SK-N-SH (cell line): ENCODE measurements at regions not wholly inside any gene's neighbourhood (a gene's known extent, or its start where the extent isn't known, plus 50 kb on each side); places are given as distances from the start of the nearest gene placed in this dataset.

Experiments used
- CTCF ChIA-PET: fragments of 300-600, 350-600 bp; formaldehyde crosslinking; extraction: SDS; loops from one replicate; lab custom pipeline; 2021; lab: Yijun Ruan, JAX
- POLR2A ChIA-PET: fragments of 350-600 bp; sonication (Branson Sonifier 250); formaldehyde crosslinking; extraction: SDS; loops from one replicate; lab custom pipeline; 2020; ENCODE audit warnings: antibody characterized with exemption, inconsistent platforms; lab: Yijun Ruan, JAX
- DNase-seq: peaks from one replicate; pipeline ENCODE4 v3.0.0; 2012
- H2AFZ ChIP-seq: fragments of 200-600 bp; sonication (generic); 2 replicates; pipeline ENCODE4 v1.8.1; 2016; ENCODE audit warnings: antibody characterized with exemption, mild to moderate bottlenecking, low read depth
- H3F3A ChIP-seq: fragments of 200-600 bp; sonication (generic); replicated peaks from 2 replicates; pipeline ENCODE3; 2016; ENCODE audit warnings: antibody characterized with exemption, mild to moderate bottlenecking; ENCODE audit not compliant: insufficient read depth
- H3K27ac ChIP-seq, 2 experiments: fragments of 200-500 bp in 1 of 2; fragments of 200-600 bp in 1 of 2; sonication (Bioruptor generic) in 1 of 2; sonication (generic), shearing (Covaris generic) in 1 of 2; 2 replicates each; pipeline versions ENCODE4 v1.5.1 to v1.6.1; 2014 to 2016; ENCODE audit warnings: low read depth in 2 of 2, inconsistent platforms in 1 of 2, low read length in 1 of 2, mild to moderate bottlenecking in 1 of 2, mixed read lengths in 1 of 2
- H3K27me3 ChIP-seq: fragments of 200-600 bp; sonication (generic), shearing (Covaris generic); 2 replicates; pipeline ENCODE4 v1.6.1; 2016; ENCODE audit warnings: mixed run types; ENCODE audit not compliant: insufficient read depth
- H3K36me3 ChIP-seq, 2 experiments: fragments of 200-500 bp in 1 of 2; fragments of 200-600 bp in 1 of 2; sonication (Bioruptor generic) in 1 of 2; sonication (generic) in 1 of 2; replicated peaks in 1 of 2; 2 replicates each; pipeline versions ENCODE3 to v1.5.1; 2014 to 2016; ENCODE audit warnings: low read length in 1 of 2, mild to moderate bottlenecking in 1 of 2; ENCODE audit not compliant: insufficient read depth in 2 of 2, control insufficient read depth in 1 of 2
- H3K4me1 ChIP-seq, 2 experiments: fragments of 200-500 bp in 1 of 2; fragments of 200-600 bp in 1 of 2; sonication (Bioruptor generic) in 1 of 2; sonication (generic), shearing (Covaris generic) in 1 of 2; 2 replicates each; pipeline versions ENCODE4 v1.5.1 to v1.6.1; 2014 to 2016; ENCODE audit warnings: low read depth in 1 of 2, low read length in 1 of 2, mixed run types in 1 of 2; ENCODE audit not compliant: insufficient read depth in 2 of 2, control insufficient read depth in 1 of 2
- H3K4me2 ChIP-seq: fragments of 200-600 bp; sonication (generic), shearing (Covaris generic); 2 replicates; pipeline ENCODE4 v1.6.1; 2017; ENCODE audit warnings: mixed run types
- H3K4me3 ChIP-seq, 2 experiments: fragments of 200-500 bp in 1 of 2; fragments of 200-600 bp in 1 of 2; sonication (Bioruptor generic) in 1 of 2; sonication (generic), shearing (Covaris generic) in 1 of 2; 2 replicates each; pipeline versions ENCODE4 v1.5.1 to v1.8.1; 2014 to 2016; ENCODE audit warnings: low read depth in 2 of 2, inconsistent platforms in 1 of 2, low read length in 1 of 2, mild to moderate bottlenecking in 1 of 2, mixed read lengths in 1 of 2, moderate library complexity in 1 of 2
- H3K79me2 ChIP-seq: fragments of 200-600 bp; sonication (generic); 2 replicates; pipeline ENCODE4 v1.8.1; 2017; ENCODE audit warnings: mild to moderate bottlenecking; ENCODE audit not compliant: insufficient read depth
- H3K9ac ChIP-seq: fragments of 200-600 bp; sonication (generic); 2 replicates; pipeline ENCODE4 v1.6.1; 2017; ENCODE audit warnings: mixed run types
- H3K9me2 ChIP-seq: fragments of 200-600 bp; sonication (generic); 2 replicates; pipeline ENCODE4 v1.6.1; 2017; ENCODE audit warnings: mixed run types
- H3K9me3 ChIP-seq: fragments of 200-600 bp; sonication (generic); 2 replicates; pipeline ENCODE4 v1.6.1; 2017; ENCODE audit warnings: mixed run types, mild to moderate bottlenecking, moderate library complexity
- H4K20me1 ChIP-seq: fragments of 200-600 bp; sonication (generic); 2 replicates; pipeline ENCODE4 v1.6.1; 2017; ENCODE audit warnings: mild to moderate bottlenecking, mixed run types; ENCODE audit not compliant: insufficient read depth
- CHD2 ChIP-seq: fragments of 150-350 bp; IDR thresholded peaks from 2 replicates; pipeline ENCODE4 v1.6.1; 2018; ENCODE audit warnings: low read length; ENCODE audit not compliant: partially characterized antibody
- EZH2phosphoT487 ChIP-seq: fragments of 200-600 bp; sonication (generic); IDR thresholded peaks from 2 replicates; pipeline ENCODE4 v1.6.1; 2017; ENCODE audit warnings: low read depth, mixed run types, mild to moderate bottlenecking, antibody characterized with exemption, moderate library complexity, borderline replicate concordance
- MEF2A ChIP-seq: IDR thresholded peaks from 2 replicates; pipeline ENCODE4 v1.4.0; 2012; ENCODE audit warnings: low read depth, borderline replicate concordance
- POLR2AphosphoS5 ChIP-seq: IDR thresholded peaks from 2 replicates; pipeline ENCODE4 v1.6.1; 2012; ENCODE audit warnings: low read depth, low read length
- RAD21 ChIP-seq: IDR thresholded peaks from 2 replicates; pipeline ENCODE4 v1.6.1; 2012; ENCODE audit warnings: mild to moderate bottlenecking, low read length
- RCOR1 ChIP-seq: fragments of 150-350 bp; IDR thresholded peaks from 2 replicates; pipeline ENCODE4 v1.6.1; 2017; ENCODE audit warnings: antibody characterized with exemption, low read length
- USF1 ChIP-seq: IDR thresholded peaks from 2 replicates; pipeline ENCODE4 v1.4.0; 2012; ENCODE audit warnings: low read depth, borderline replicate concordance
- WGBS: methylation state at CpG from one replicate; pipeline ENCODE4 v1.1.6; 2017; ENCODE audit warnings: low lambda C conversion rate; 5-methylcytosine and 5-hydroxymethylcytosine counted together
- TF ChIP-seq, protein P1 (sequence below): IDR thresholded peaks from 2 replicates; pipeline ENCODE4 v1.4.0; 2012; ENCODE audit warnings: low read depth, borderline replicate concordance
- TF ChIP-seq, protein P2 (sequence below): IDR thresholded peaks from 2 replicates; pipeline ENCODE4 v1.6.1; 2012; ENCODE audit warnings: mild to moderate bottlenecking, low read depth, low read length, moderate library complexity
- TF ChIP-seq, protein P3 (sequence below): IDR thresholded peaks from 2 replicates; pipeline ENCODE4; 2012

- TF ChIP-seq USF1 (no peak), POLR2AphosphoS5 (no peak)
These were observed 174.2 kb upstream of the NFIA start (continued) for GRCh38 chr1:60908159-60908558.

DNA sequence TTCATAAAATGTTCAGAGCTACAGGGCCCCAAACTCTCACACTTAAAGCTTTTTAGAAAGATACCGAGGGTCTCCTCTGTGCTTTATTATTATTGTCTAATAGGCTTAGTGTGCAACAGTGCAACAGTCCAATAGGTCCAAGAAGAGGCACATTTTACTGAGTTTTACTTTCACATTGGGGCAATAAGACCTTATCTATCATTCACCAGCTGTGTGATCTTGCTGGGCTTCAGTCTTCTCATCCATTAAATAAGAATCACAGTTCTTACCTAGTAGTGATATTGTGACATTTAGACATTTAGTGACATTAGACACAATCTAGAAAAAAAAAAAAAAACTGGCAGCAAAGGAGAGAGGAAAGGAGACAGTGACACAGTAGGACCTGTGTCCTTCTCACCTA lies 175.8 kb upstream of the NFIA start:
- H3K9ac ChIP-seq, result no peak overlapping the region
- 95% methylated on average over 1 of the region's 1 CpG for WGBS
- H2AFZ ChIP-seq, result no peak overlapping the region
- no peaks in the 10 kb centered on the region for H3K36me3 ChIP-seq
- no peaks in the 10 kb centered on the region for H3K9me2 ChIP-seq
- POLR2A ChIA-PET, result no interaction called here
- no peaks in the 10 kb centered on the region for H3K79me2 ChIP-seq
- TF ChIP-seq, protein P1, sequence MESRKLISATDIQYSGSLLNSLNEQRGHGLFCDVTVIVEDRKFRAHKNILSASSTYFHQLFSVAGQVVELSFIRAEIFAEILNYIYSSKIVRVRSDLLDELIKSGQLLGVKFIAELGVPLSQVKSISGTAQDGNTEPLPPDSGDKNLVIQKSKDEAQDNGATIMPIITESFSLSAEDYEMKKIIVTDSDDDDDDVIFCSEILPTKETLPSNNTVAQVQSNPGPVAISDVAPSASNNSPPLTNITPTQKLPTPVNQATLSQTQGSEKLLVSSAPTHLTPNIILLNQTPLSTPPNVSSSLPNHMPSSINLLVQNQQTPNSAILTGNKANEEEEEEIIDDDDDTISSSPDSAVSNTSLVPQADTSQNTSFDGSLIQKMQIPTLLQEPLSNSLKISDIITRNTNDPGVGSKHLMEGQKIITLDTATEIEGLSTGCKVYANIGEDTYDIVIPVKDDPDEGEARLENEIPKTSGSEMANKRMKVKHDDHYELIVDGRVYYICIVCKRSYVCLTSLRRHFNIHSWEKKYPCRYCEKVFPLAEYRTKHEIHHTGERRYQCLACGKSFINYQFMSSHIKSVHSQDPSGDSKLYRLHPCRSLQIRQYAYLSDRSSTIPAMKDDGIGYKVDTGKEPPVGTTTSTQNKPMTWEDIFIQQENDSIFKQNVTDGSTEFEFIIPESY, result no peak
- TF ChIP-seq RCOR1, result no peak
- TF ChIP-seq, protein P2, sequence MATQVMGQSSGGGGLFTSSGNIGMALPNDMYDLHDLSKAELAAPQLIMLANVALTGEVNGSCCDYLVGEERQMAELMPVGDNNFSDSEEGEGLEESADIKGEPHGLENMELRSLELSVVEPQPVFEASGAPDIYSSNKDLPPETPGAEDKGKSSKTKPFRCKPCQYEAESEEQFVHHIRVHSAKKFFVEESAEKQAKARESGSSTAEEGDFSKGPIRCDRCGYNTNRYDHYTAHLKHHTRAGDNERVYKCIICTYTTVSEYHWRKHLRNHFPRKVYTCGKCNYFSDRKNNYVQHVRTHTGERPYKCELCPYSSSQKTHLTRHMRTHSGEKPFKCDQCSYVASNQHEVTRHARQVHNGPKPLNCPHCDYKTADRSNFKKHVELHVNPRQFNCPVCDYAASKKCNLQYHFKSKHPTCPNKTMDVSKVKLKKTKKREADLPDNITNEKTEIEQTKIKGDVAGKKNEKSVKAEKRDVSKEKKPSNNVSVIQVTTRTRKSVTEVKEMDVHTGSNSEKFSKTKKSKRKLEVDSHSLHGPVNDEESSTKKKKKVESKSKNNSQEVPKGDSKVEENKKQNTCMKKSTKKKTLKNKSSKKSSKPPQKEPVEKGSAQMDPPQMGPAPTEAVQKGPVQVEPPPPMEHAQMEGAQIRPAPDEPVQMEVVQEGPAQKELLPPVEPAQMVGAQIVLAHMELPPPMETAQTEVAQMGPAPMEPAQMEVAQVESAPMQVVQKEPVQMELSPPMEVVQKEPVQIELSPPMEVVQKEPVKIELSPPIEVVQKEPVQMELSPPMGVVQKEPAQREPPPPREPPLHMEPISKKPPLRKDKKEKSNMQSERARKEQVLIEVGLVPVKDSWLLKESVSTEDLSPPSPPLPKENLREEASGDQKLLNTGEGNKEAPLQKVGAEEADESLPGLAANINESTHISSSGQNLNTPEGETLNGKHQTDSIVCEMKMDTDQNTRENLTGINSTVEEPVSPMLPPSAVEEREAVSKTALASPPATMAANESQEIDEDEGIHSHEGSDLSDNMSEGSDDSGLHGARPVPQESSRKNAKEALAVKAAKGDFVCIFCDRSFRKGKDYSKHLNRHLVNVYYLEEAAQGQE, result no peak
- TF ChIP-seq, protein P3, sequence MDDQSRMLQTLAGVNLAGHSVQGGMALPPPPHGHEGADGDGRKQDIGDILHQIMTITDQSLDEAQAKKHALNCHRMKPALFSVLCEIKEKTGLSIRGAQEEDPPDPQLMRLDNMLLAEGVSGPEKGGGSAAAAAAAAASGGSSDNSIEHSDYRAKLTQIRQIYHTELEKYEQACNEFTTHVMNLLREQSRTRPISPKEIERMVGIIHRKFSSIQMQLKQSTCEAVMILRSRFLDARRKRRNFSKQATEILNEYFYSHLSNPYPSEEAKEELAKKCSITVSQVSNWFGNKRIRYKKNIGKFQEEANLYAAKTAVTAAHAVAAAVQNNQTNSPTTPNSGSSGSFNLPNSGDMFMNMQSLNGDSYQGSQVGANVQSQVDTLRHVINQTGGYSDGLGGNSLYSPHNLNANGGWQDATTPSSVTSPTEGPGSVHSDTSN, result no peak
- no peak for TF ChIP-seq RAD21
- no peak for TF ChIP-seq EZH2phosphoT487
- TF ChIP-seq MEF2A, result no peak
- no peak for TF ChIP-seq CHD2
- H4K20me1 ChIP-seq, result no peaks in the 10 kb centered on the region
- no peak for DNase-seq
- CTCF ChIA-PET, result no interaction called here
- H3K27me3 ChIP-seq, result no peaks in the 10 kb centered on the region
- H3K4me3 ChIP-seq, result no peak overlapping the region
- H3K27ac ChIP-seq, result no peak overlapping the region; a peak in 1 of 4 replicates
- H3F3A ChIP-seq, result peaks cover 3% of the 10 kb centered on the region
- H3K4me1 ChIP-seq, result peaks cover 16 to 26% of the 10 kb centered on the region in 2 experiments; a peak in 3 of 4 replicates
- no peaks in the 10 kb centered on the region for H3K9me3 ChIP-seq
- H3K4me2 ChIP-seq, result no peak overlapping the region
